Vagina (tissue), 2 donors: ENCODE measurements at regions not wholly inside any gene's neighbourhood (a gene's known extent, or its start where the extent isn't known, plus 50 kb on each side); places are given as distances from the start of the nearest gene placed in this dataset.

ENCODE experiments used
- DNase-seq, 2 donors: peaks; one replicate each; pipeline ENCODE4 v3.0.0-alpha.2; 2017; ENCODE audit errors: extremely low spot score in 2 of 2
- H3K27ac ChIP-seq: fragments of 200-600 bp; sonication (generic); one replicate; pipeline ENCODE4 v1.5.1; 2019
- H3K27me3 ChIP-seq: fragments of 200-600 bp; sonication (generic); one replicate; pipeline ENCODE4 v1.5.1; 2019
- H3K36me3 ChIP-seq, 2 donors: fragments of 200-600 bp; sonication (generic); one replicate each; pipeline ENCODE4 v1.5.1; 2017 to 2019
- H3K4me1 ChIP-seq: fragments of 200-600 bp; sonication (generic); one replicate; pipeline ENCODE4 v1.5.1; 2019
- H3K4me3 ChIP-seq, 2 donors: fragments of 200-600 bp; sonication (generic); 1 replicate in 1 of 2; 2 replicates in 1 of 2; pipeline ENCODE4 v1.5.1; 2016 to 2019
- H3K9me3 ChIP-seq: fragments of 200-600 bp; sonication (generic); one replicate; pipeline ENCODE4 v1.5.1; 2019
- CTCF ChIP-seq, 3 experiments: fragments of 450-650 bp in 2 of 3; fragments of 200-600 bp in 1 of 3; sonication (generic) in 1 of 3; IDR thresholded peaks; one replicate each; pipeline ENCODE4 v1.5.1; 2017 to 2019; ENCODE audit warnings: antibody characterized with exemption in 3 of 3, mild to moderate bottlenecking in 2 of 3, moderate library complexity in 2 of 3
- POLR2A ChIP-seq, 2 donors: fragments of 450-650 bp; IDR thresholded peaks; one replicate each; pipeline ENCODE4 v1.6.1; 2017; ENCODE audit warnings: antibody characterized with exemption in 2 of 2, mild to moderate bottlenecking in 2 of 2, moderate library complexity in 2 of 2
- POLR2AphosphoS5 ChIP-seq, 2 donors: sonication (generic); formaldehyde crosslinking; IDR thresholded peaks; one replicate each; pipeline ENCODE4 v1.9.0; 2017; ENCODE audit warnings: antibody characterized with exemption in 2 of 2, mild to moderate bottlenecking in 2 of 2, low read depth in 1 of 2; ENCODE audit not compliant: insufficient read depth in 1 of 2
- intact Hi-C: fragments of 100-400 bp; cut with DNase I; formaldehyde crosslinking; loops from one replicate; pipeline ENCODE4 v1.15.1; 2023

GRCh38 chr20:21575167-21575566 is 61.3 kb upstream of the NKX2-2 start:
- Histone ChIP-seq H3K27me3 (no peaks in the 10 kb centered on the region), H3K4me3 (no peak overlapping the region), H3K27ac (no peak overlapping the region), H3K4me1 (no peaks in the 10 kb centered on the region), H3K9me3 (no peaks in the 10 kb centered on the region), H3K36me3 (no peaks in the 10 kb centered on the region)
- TF ChIP-seq POLR2A (IDR thresholded peaks at IDR 0.05) (no peak), CTCF (IDR thresholded peaks at IDR 0.05) (no peak), POLR2AphosphoS5 (IDR thresholded peaks at IDR 0.05; ENCODE audit: insufficient read depth in 1 of 2, low read depth in 1 of 2) (no peak)
- no peak for DNase-seq
- intact Hi-C loops = no loop called here

DNA sequence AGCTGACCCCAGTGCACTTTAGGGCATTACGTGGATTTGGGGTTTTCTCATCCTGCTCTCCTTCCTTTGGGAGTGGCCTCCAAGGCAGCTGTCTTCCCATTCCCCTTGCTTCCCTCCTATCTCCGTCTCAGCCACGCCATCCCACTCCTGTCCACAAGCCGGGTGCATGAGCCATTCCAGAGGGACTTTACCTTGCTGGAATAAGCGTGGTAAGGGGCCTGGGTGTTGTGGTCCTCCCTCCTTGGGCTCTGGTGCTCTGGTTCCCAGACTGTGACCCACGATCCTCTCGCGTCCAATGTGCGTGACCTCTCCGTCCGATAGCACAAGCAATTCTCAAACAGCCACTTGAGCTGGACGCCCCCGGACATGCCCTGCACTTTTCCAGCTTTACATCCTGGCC is 60.6 kb upstream of the NKX2-2 start:
- Histone ChIP-seq H3K9me3 (no peaks in the 10 kb centered on the region), H3K4me3 (no peak overlapping the region), H3K4me1 (no peaks in the 10 kb centered on the region), H3K36me3 (no peaks in the 10 kb centered on the region), H3K27me3 (no peaks in the 10 kb centered on the region), H3K27ac (no peak overlapping the region)
- DNase-seq = peak in 1 of 2 donors; percentile 56
- intact Hi-C loops = no loop called here
- TF ChIP-seq POLR2A (IDR thresholded peaks at IDR 0.05) (no peak), CTCF (IDR thresholded peaks at IDR 0.05) (no peak), POLR2AphosphoS5 (IDR thresholded peaks at IDR 0.05; ENCODE audit: insufficient read depth in 1 of 2, low read depth in 1 of 2) (no peak)

GRCh38 chr20:21573259-21573658 is 59.4 kb upstream of the NKX2-2 start:
- Histone ChIP-seq H3K9me3 (no peaks in the 10 kb centered on the region), H3K4me1 (no peaks in the 10 kb centered on the region), H3K27ac (no peak overlapping the region), H3K27me3 (no peaks in the 10 kb centered on the region), H3K4me3 (no peak overlapping the region), H3K36me3 (no peaks in the 10 kb centered on the region)
- TF ChIP-seq POLR2AphosphoS5 (IDR thresholded peaks at IDR 0.05; ENCODE audit: insufficient read depth in 1 of 2, low read depth in 1 of 2) (no peak), POLR2A (IDR thresholded peaks at IDR 0.05) (no peak), CTCF (IDR thresholded peaks at IDR 0.05) (no peak)
- intact Hi-C loops = no loop called here
- no peak for DNase-seq

GRCh38 chr20:21571841-21572690 is 58.2 kb upstream of the NKX2-2 start:
- no peak for DNase-seq
- Histone ChIP-seq H3K27ac (no peak overlapping the region), H3K4me3 (no peak overlapping the region), H3K36me3 (no peaks in the 10 kb centered on the region), H3K27me3 (no peaks in the 10 kb centered on the region), H3K4me1 (no peaks in the 10 kb centered on the region), H3K9me3 (no peaks in the 10 kb centered on the region)
- no peak for TF ChIP-seq POLR2A (IDR thresholded peaks at IDR 0.05)
- TF ChIP-seq CTCF (IDR thresholded peaks at IDR 0.05) = peak; percentile 24 to 60 (median 56)
- no peak for TF ChIP-seq POLR2AphosphoS5 (IDR thresholded peaks at IDR 0.05; ENCODE audit: insufficient read depth in 1 of 2, low read depth in 1 of 2)
- intact Hi-C loops = no loop called here

DNA sequence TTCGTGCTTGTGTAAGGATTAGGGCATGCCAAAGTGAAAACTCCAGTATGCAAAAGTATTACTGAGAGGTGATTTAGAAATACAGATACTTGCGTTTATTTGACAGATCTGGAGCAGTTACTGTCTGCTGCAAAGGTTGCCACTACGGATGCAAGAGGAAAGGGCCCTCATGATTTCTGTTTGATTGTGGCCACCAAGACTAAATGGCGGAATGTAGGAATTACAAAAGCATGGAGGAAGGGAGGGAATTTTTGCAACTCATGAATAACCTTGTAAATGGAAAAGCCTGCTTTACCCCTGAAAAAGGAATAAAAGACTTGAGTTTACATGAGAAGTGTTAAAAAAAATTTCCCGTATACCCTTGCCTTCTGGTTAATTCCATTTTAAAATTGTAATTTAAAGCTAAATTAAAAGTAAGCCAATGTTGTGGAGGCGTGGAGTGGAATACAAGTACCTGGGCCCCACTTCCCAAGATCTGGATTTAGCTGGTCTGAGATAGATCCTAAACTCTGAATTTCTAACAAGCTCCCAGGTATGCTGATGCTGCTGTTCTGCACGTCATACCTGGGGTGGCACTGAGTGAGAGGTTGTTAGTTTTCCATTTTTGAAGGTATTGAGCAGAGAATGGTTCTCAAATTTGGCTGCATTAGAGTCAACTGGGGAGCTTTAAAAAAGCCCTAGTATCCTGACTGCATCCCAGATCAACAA is 56.6 kb upstream of the NKX2-2 start:
- DNase-seq = no peak
- TF ChIP-seq CTCF (IDR thresholded peaks at IDR 0.05) (no peak), POLR2A (IDR thresholded peaks at IDR 0.05) (no peak), POLR2AphosphoS5 (IDR thresholded peaks at IDR 0.05; ENCODE audit: insufficient read depth in 1 of 2, low read depth in 1 of 2) (no peak)
- intact Hi-C loops = no loop called here
- Histone ChIP-seq H3K36me3 (no peaks in the 10 kb centered on the region), H3K27me3 (no peaks in the 10 kb centered on the region), H3K4me3 (no peak overlapping the region), H3K27ac (no peak overlapping the region), H3K9me3 (no peaks in the 10 kb centered on the region), H3K4me1 (no peaks in the 10 kb centered on the region)
